ENCODE measurements at regions not wholly inside any gene's neighbourhood (a gene's known extent, or its start where the extent isn't known, plus 50 kb on each side); places are given as distances from the start of the nearest gene placed in this dataset.

- Histone ChIP-seq H3K36me3 (no peaks in the 10 kb centered on the region), H3F3A (ENCODE audit: low read depth) (no peaks in the 10 kb centered on the region), H3K4me3 (no peak overlapping the region), H4K20me1 (ENCODE audit: low read depth) (no peaks in the 10 kb centered on the region), H3K4me1 (no peaks in the 10 kb centered on the region), H3K27me3 (no peaks in the 10 kb centered on the region), H3K4me2 (no peak overlapping the region), H3K27ac (no peak overlapping the region), H3K9me3 (ENCODE audit: low read depth) (no peaks in the 10 kb centered on the region), H3K79me2 (ENCODE audit: low read depth) (no peaks in the 10 kb centered on the region), H2AFZ (replicated peaks) (peak overlapping the region; percentile 13), H3K9ac (no peak overlapping the region)
- H3K4me3 Mint-ChIP-seq, result no peak overlapping the region
- H3K4me1 Mint-ChIP-seq, result no peaks in the 10 kb centered on the region
- no peak for TF ChIP-seq CTCF (IDR thresholded peaks at IDR 0.05)
- TF ChIP-seq EZH2phosphoT487 (IDR thresholded peaks at IDR 0.05), result no peak
- TF ChIP-seq EZH2 (IDR thresholded peaks at IDR 0.05), result no peak
- no peak overlapping the region for H3K27ac Mint-ChIP-seq
- no peaks in the 10 kb centered on the region for H3K27me3 Mint-ChIP-seq (ENCODE audit: insufficient read depth, low read depth)
- H3K36me3 Mint-ChIP-seq, result no peaks in the 10 kb centered on the region
- H3K9me3 Mint-ChIP-seq, result no peaks in the 10 kb centered on the region
- DNase-seq (ENCODE audit: low spot score), result no peak
Observed at GRCh38 chr11:98040061-98040808, 980.5 kb upstream of the CNTN5 start.

- no peak overlapping the region for H3K4me2 ChIP-seq
- DNase-seq (ENCODE audit: low spot score), result no peak
- Mint-ChIP-seq H3K9me3 (no peaks in the 10 kb centered on the region), H3K4me3 (no peak overlapping the region), H3K36me3 (no peaks in the 10 kb centered on the region), H3K4me1 (no peaks in the 10 kb centered on the region), H3K27ac (no peak overlapping the region), H3K27me3 (ENCODE audit: insufficient read depth, low read depth) (no peaks in the 10 kb centered on the region)
- no peaks in the 10 kb centered on the region for H3K79me2 ChIP-seq (ENCODE audit: low read depth)
- H3F3A ChIP-seq (ENCODE audit: low read depth), result no peaks in the 10 kb centered on the region
- H3K36me3 ChIP-seq, result no peaks in the 10 kb centered on the region
- H3K9me3 ChIP-seq (ENCODE audit: low read depth), result no peaks in the 10 kb centered on the region
- H3K9ac ChIP-seq, result no peak overlapping the region
- H2AFZ ChIP-seq (replicated peaks), result no peak overlapping the region
- H3K4me3 ChIP-seq, result no peak overlapping the region
- TF ChIP-seq EZH2phosphoT487 (IDR thresholded peaks at IDR 0.05) (no peak), CTCF (IDR thresholded peaks at IDR 0.05) (no peak), EZH2 (IDR thresholded peaks at IDR 0.05) (no peak)
- H3K4me1 ChIP-seq, result no peaks in the 10 kb centered on the region
- H3K27me3 ChIP-seq, result no peaks in the 10 kb centered on the region
- no peaks in the 10 kb centered on the region for H4K20me1 ChIP-seq (ENCODE audit: low read depth)
- H3K27ac ChIP-seq, result no peak overlapping the region
Observed at GRCh38 chr11:98047647-98048046, 973.1 kb upstream of the CNTN5 start.

GRCh38 chr11:98053851-98054250 lies 966.9 kb upstream of the CNTN5 start:
- Mint-ChIP-seq H3K4me1 (no peaks in the 10 kb centered on the region), H3K27ac (no peak overlapping the region), H3K4me3 (no peak overlapping the region), H3K9me3 (no peaks in the 10 kb centered on the region), H3K36me3 (no peaks in the 10 kb centered on the region), H3K27me3 (ENCODE audit: insufficient read depth, low read depth) (no peaks in the 10 kb centered on the region)
- H3K79me2 ChIP-seq (ENCODE audit: low read depth), result no peaks in the 10 kb centered on the region
- no peak overlapping the region for H3K4me3 ChIP-seq
- no peak overlapping the region for H2AFZ ChIP-seq (replicated peaks)
- H4K20me1 ChIP-seq (ENCODE audit: low read depth), result no peaks in the 10 kb centered on the region
- H3K4me1 ChIP-seq, result no peaks in the 10 kb centered on the region
- no peaks in the 10 kb centered on the region for H3K36me3 ChIP-seq
- no peak overlapping the region for H3K4me2 ChIP-seq
- no peaks in the 10 kb centered on the region for H3K27me3 ChIP-seq
- no peak overlapping the region for H3K27ac ChIP-seq
- DNase-seq (ENCODE audit: low spot score), result no peak
- H3K9me3 ChIP-seq (ENCODE audit: low read depth), result no peaks in the 10 kb centered on the region
- TF ChIP-seq CTCF (IDR thresholded peaks at IDR 0.05) (no peak), EZH2 (IDR thresholded peaks at IDR 0.05) (no peak), EZH2phosphoT487 (IDR thresholded peaks at IDR 0.05) (no peak)
- no peaks in the 10 kb centered on the region for H3F3A ChIP-seq (ENCODE audit: low read depth)
- H3K9ac ChIP-seq, result no peak overlapping the region
